Heart left ventricle (tissue), 13 donors: ENCODE measurements at regions not wholly inside any gene's neighbourhood (a gene's known extent, or its start where the extent isn't known, plus 50 kb on each side); places are given as distances from the start of the nearest gene placed in this dataset.

Source experiments
- CTCF ChIP-seq, 12 donors: fragments of 200-600 bp; sonication (generic) in 4 of 12; IDR thresholded peaks; one replicate each; pipeline versions ENCODE4 v1.5.0 to v1.8.0; 2018 to 2022; ENCODE audit warnings: antibody characterized with exemption in 12 of 12, mild to moderate bottlenecking in 5 of 12
- POLR2A ChIP-seq, 2 donors: fragments of 450-650 bp; IDR thresholded peaks; one replicate each; pipeline ENCODE4 v1.6.1; 2017; ENCODE audit warnings: antibody characterized with exemption in 2 of 2, mild to moderate bottlenecking in 2 of 2, moderate library complexity in 2 of 2
- donor health status: ischemic (EF 13 %, LVEDD 7.1; RV severe dilation, severe dysfunction).
- donor health status: DM: no; HTN: yes; CAD: no.
- donor health status: DM: no; HTN: no; CAD: no.
- donor health status: ischemic (EF 25% LVEDD 6.9; RV normal size, moderate dysfunction).
- donor health status: ischemic (EF 25% LVEDD 5.7; RV mildly dilated, moderate dysfunction).
- donor health status: ischemic (EF 35%, LVEDD 5.7; RV mildly dilated, moderate dysfunction).
- donor health status: nonischemic (EF 11% LVEDD 7.7; RV severe dilation, severe dysfunction).
- donor health status: DM: yes; HTN: yes; CAD: no.
- donor health status: PGD.
- donor health status: ischemic (EF 29% LVEDD 5.4; RV normal size, mild dysfunction).
- donor health status: nonischemic (EF 23%, LVEDD 6.1; RV moderate dilation, normal function).

GRCh38 chr11:42273977-42274376 is 814.5 kb upstream of the LRRC4C start:
- TF ChIP-seq POLR2A (IDR thresholded peaks at IDR 0.05) = no peak
- TF ChIP-seq CTCF (IDR thresholded peaks at IDR 0.05) = no peak
